SK-N-SH (cell line): ENCODE measurements at regions not wholly inside any gene's neighbourhood (a gene's known extent, or its start where the extent isn't known, plus 50 kb on each side); places are given as distances from the start of the nearest gene placed in this dataset.

Experiments used
- CTCF ChIA-PET: fragments of 300-600, 350-600 bp; formaldehyde crosslinking; extraction: SDS; loops from one replicate; lab custom pipeline; 2021; lab: Yijun Ruan, JAX
- POLR2A ChIA-PET: fragments of 350-600 bp; sonication (Branson Sonifier 250); formaldehyde crosslinking; extraction: SDS; loops from one replicate; lab custom pipeline; 2020; ENCODE audit warnings: antibody characterized with exemption, inconsistent platforms; lab: Yijun Ruan, JAX
- DNase-seq: peaks from one replicate; pipeline ENCODE4 v3.0.0; 2012
- H2AFZ ChIP-seq: fragments of 200-600 bp; sonication (generic); 2 replicates; pipeline ENCODE4 v1.8.1; 2016; ENCODE audit warnings: antibody characterized with exemption, mild to moderate bottlenecking, low read depth
- H3F3A ChIP-seq: fragments of 200-600 bp; sonication (generic); replicated peaks from 2 replicates; pipeline ENCODE3; 2016; ENCODE audit warnings: antibody characterized with exemption, mild to moderate bottlenecking; ENCODE audit not compliant: insufficient read depth
- H3K27ac ChIP-seq, 2 experiments: fragments of 200-500 bp in 1 of 2; fragments of 200-600 bp in 1 of 2; sonication (Bioruptor generic) in 1 of 2; sonication (generic), shearing (Covaris generic) in 1 of 2; 2 replicates each; pipeline versions ENCODE4 v1.5.1 to v1.6.1; 2014 to 2016; ENCODE audit warnings: low read depth in 2 of 2, inconsistent platforms in 1 of 2, low read length in 1 of 2, mild to moderate bottlenecking in 1 of 2, mixed read lengths in 1 of 2
- H3K27me3 ChIP-seq: fragments of 200-600 bp; sonication (generic), shearing (Covaris generic); 2 replicates; pipeline ENCODE4 v1.6.1; 2016; ENCODE audit warnings: mixed run types; ENCODE audit not compliant: insufficient read depth
- H3K36me3 ChIP-seq, 2 experiments: fragments of 200-500 bp in 1 of 2; fragments of 200-600 bp in 1 of 2; sonication (Bioruptor generic) in 1 of 2; sonication (generic) in 1 of 2; replicated peaks in 1 of 2; 2 replicates each; pipeline versions ENCODE3 to v1.5.1; 2014 to 2016; ENCODE audit warnings: low read length in 1 of 2, mild to moderate bottlenecking in 1 of 2; ENCODE audit not compliant: insufficient read depth in 2 of 2, control insufficient read depth in 1 of 2
- H3K4me1 ChIP-seq, 2 experiments: fragments of 200-500 bp in 1 of 2; fragments of 200-600 bp in 1 of 2; sonication (Bioruptor generic) in 1 of 2; sonication (generic), shearing (Covaris generic) in 1 of 2; 2 replicates each; pipeline versions ENCODE4 v1.5.1 to v1.6.1; 2014 to 2016; ENCODE audit warnings: low read depth in 1 of 2, low read length in 1 of 2, mixed run types in 1 of 2; ENCODE audit not compliant: insufficient read depth in 2 of 2, control insufficient read depth in 1 of 2
- H3K4me2 ChIP-seq: fragments of 200-600 bp; sonication (generic), shearing (Covaris generic); 2 replicates; pipeline ENCODE4 v1.6.1; 2017; ENCODE audit warnings: mixed run types
- H3K4me3 ChIP-seq, 2 experiments: fragments of 200-500 bp in 1 of 2; fragments of 200-600 bp in 1 of 2; sonication (Bioruptor generic) in 1 of 2; sonication (generic), shearing (Covaris generic) in 1 of 2; 2 replicates each; pipeline versions ENCODE4 v1.5.1 to v1.8.1; 2014 to 2016; ENCODE audit warnings: low read depth in 2 of 2, inconsistent platforms in 1 of 2, low read length in 1 of 2, mild to moderate bottlenecking in 1 of 2, mixed read lengths in 1 of 2, moderate library complexity in 1 of 2
- H3K79me2 ChIP-seq: fragments of 200-600 bp; sonication (generic); 2 replicates; pipeline ENCODE4 v1.8.1; 2017; ENCODE audit warnings: mild to moderate bottlenecking; ENCODE audit not compliant: insufficient read depth
- H3K9ac ChIP-seq: fragments of 200-600 bp; sonication (generic); 2 replicates; pipeline ENCODE4 v1.6.1; 2017; ENCODE audit warnings: mixed run types
- H3K9me2 ChIP-seq: fragments of 200-600 bp; sonication (generic); 2 replicates; pipeline ENCODE4 v1.6.1; 2017; ENCODE audit warnings: mixed run types
- H3K9me3 ChIP-seq: fragments of 200-600 bp; sonication (generic); 2 replicates; pipeline ENCODE4 v1.6.1; 2017; ENCODE audit warnings: mixed run types, mild to moderate bottlenecking, moderate library complexity
- H4K20me1 ChIP-seq: fragments of 200-600 bp; sonication (generic); 2 replicates; pipeline ENCODE4 v1.6.1; 2017; ENCODE audit warnings: mild to moderate bottlenecking, mixed run types; ENCODE audit not compliant: insufficient read depth
- CHD2 ChIP-seq: fragments of 150-350 bp; IDR thresholded peaks from 2 replicates; pipeline ENCODE4 v1.6.1; 2018; ENCODE audit warnings: low read length; ENCODE audit not compliant: partially characterized antibody
- CTCF ChIP-seq: fragments of 200-600 bp; sonication (generic); IDR thresholded peaks from 2 replicates; pipeline ENCODE4 v1.6.1; 2017; ENCODE audit warnings: antibody characterized with exemption, mild to moderate bottlenecking, moderate library complexity
- ELF1 ChIP-seq: IDR thresholded peaks from 2 replicates; pipeline ENCODE4 v1.4.0; 2012
- EZH2phosphoT487 ChIP-seq: fragments of 200-600 bp; sonication (generic); IDR thresholded peaks from 2 replicates; pipeline ENCODE4 v1.6.1; 2017; ENCODE audit warnings: low read depth, mixed run types, mild to moderate bottlenecking, antibody characterized with exemption, moderate library complexity, borderline replicate concordance
- GABPA ChIP-seq: IDR thresholded peaks from 2 replicates; pipeline ENCODE4 v1.4.0; 2012; ENCODE audit warnings: low read depth, mild to moderate bottlenecking
- MEF2A ChIP-seq: IDR thresholded peaks from 2 replicates; pipeline ENCODE4 v1.4.0; 2012; ENCODE audit warnings: low read depth, borderline replicate concordance
- MXI1 ChIP-seq: IDR thresholded peaks from 2 replicates; pipeline ENCODE4 v1.6.1; 2012; ENCODE audit warnings: mild to moderate bottlenecking, low read depth, low read length, improper control_type of control experiment
- NFIC ChIP-seq: IDR thresholded peaks from 2 replicates; pipeline ENCODE4 v1.4.0; 2012; ENCODE audit warnings: borderline replicate concordance
- POLR2AphosphoS5 ChIP-seq: IDR thresholded peaks from 2 replicates; pipeline ENCODE4 v1.6.1; 2012; ENCODE audit warnings: low read depth, low read length
- RAD21 ChIP-seq: IDR thresholded peaks from 2 replicates; pipeline ENCODE4 v1.6.1; 2012; ENCODE audit warnings: mild to moderate bottlenecking, low read length
- RXRA ChIP-seq: IDR thresholded peaks from 2 replicates; pipeline ENCODE4 v1.4.0; 2012; ENCODE audit warnings: low read depth, mild to moderate bottlenecking, borderline replicate concordance
- SIN3A ChIP-seq: IDR thresholded peaks from 2 replicates; pipeline ENCODE4 v1.6.1; 2012; ENCODE audit warnings: low read depth, mild to moderate bottlenecking, low read length, moderate library complexity, borderline replicate concordance
- TAF1 ChIP-seq: IDR thresholded peaks from 2 replicates; pipeline ENCODE4 v1.6.1; 2012; ENCODE audit warnings: low read depth, mild to moderate bottlenecking, low read length, moderate library complexity, borderline replicate concordance
- TEAD4 ChIP-seq: IDR thresholded peaks from 2 replicates; pipeline ENCODE4 v1.4.0; 2012; ENCODE audit warnings: mild to moderate bottlenecking, borderline replicate concordance; ENCODE audit not compliant: insufficient read depth
- YY1 ChIP-seq: IDR thresholded peaks from 2 replicates; pipeline ENCODE4 v1.4.0; 2012; ENCODE audit warnings: low read depth, mild to moderate bottlenecking
- WGBS: methylation state at CpG from one replicate; pipeline ENCODE4 v1.1.6; 2017; ENCODE audit warnings: low lambda C conversion rate; 5-methylcytosine and 5-hydroxymethylcytosine counted together
- TF ChIP-seq, protein P1 (sequence below): IDR thresholded peaks from 2 replicates; pipeline ENCODE4 v1.6.1; 2012; ENCODE audit warnings: mild to moderate bottlenecking, low read depth, low read length, moderate library complexity
- TF ChIP-seq, protein P2 (sequence below): fragments of 150-350 bp; IDR thresholded peaks from 2 replicates; pipeline ENCODE4 v1.6.1; 2016; ENCODE audit warnings: mild to moderate bottlenecking, low read depth, low read length

DNA sequence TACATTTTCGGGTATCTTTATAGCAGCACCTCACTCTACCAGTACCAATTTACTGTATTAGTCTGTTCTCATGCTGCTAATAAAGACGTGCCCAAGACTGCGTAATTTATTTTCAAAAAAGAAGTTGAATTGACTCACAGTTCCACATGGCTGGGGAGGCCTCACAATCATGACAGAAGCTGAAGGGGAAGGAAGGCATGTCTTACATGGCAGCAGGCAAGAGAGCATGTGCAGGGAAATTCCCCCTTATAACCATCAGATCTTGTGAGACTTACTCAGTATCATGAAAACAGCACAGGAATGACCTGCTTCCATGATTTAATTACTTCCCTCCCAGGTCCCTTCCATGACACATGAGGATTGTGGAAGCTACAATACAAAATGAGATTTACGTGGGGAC, 602.6 kb upstream of the DAB2 start (continued):
- TF ChIP-seq, protein P1, sequence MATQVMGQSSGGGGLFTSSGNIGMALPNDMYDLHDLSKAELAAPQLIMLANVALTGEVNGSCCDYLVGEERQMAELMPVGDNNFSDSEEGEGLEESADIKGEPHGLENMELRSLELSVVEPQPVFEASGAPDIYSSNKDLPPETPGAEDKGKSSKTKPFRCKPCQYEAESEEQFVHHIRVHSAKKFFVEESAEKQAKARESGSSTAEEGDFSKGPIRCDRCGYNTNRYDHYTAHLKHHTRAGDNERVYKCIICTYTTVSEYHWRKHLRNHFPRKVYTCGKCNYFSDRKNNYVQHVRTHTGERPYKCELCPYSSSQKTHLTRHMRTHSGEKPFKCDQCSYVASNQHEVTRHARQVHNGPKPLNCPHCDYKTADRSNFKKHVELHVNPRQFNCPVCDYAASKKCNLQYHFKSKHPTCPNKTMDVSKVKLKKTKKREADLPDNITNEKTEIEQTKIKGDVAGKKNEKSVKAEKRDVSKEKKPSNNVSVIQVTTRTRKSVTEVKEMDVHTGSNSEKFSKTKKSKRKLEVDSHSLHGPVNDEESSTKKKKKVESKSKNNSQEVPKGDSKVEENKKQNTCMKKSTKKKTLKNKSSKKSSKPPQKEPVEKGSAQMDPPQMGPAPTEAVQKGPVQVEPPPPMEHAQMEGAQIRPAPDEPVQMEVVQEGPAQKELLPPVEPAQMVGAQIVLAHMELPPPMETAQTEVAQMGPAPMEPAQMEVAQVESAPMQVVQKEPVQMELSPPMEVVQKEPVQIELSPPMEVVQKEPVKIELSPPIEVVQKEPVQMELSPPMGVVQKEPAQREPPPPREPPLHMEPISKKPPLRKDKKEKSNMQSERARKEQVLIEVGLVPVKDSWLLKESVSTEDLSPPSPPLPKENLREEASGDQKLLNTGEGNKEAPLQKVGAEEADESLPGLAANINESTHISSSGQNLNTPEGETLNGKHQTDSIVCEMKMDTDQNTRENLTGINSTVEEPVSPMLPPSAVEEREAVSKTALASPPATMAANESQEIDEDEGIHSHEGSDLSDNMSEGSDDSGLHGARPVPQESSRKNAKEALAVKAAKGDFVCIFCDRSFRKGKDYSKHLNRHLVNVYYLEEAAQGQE: no peak
- TF ChIP-seq MXI1: no peak

DNA sequence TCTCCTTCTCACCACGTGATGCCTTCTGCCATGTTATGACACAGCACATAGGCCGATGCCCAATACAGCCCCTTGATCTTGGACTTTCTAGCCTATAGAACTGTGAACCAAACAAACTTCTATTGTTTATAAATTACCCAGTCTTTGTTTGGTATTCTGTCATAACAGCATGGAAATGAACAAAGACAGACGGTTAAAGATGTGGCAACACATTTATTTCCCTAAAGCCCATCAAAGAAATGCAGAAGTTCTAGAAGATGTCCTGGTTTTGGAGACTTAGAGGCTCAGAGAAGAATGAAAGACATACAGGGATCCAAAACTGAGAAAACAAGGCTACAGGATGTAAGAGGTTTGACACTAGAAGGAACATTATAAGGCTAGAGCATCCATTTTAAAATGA, 600.8 kb upstream of the DAB2 start:
- H3K4me3 ChIP-seq: no peak overlapping the region
- WGBS: 6% methylated on average over 3 of the region's 3 CpGs
- no peaks in the 10 kb centered on the region for H3K9me2 ChIP-seq
- ChIA-PET POLR2A (no interaction called here), CTCF (no interaction called here)
- no peaks in the 10 kb centered on the region for H3K4me1 ChIP-seq
- H4K20me1 ChIP-seq: no peaks in the 10 kb centered on the region
- no peak for DNase-seq
- H3K79me2 ChIP-seq: no peaks in the 10 kb centered on the region
- no peaks in the 10 kb centered on the region for H3K36me3 ChIP-seq
- H3K4me2 ChIP-seq: no peak overlapping the region
- no peak for TF ChIP-seq NFIC
- TF ChIP-seq, protein P2, sequence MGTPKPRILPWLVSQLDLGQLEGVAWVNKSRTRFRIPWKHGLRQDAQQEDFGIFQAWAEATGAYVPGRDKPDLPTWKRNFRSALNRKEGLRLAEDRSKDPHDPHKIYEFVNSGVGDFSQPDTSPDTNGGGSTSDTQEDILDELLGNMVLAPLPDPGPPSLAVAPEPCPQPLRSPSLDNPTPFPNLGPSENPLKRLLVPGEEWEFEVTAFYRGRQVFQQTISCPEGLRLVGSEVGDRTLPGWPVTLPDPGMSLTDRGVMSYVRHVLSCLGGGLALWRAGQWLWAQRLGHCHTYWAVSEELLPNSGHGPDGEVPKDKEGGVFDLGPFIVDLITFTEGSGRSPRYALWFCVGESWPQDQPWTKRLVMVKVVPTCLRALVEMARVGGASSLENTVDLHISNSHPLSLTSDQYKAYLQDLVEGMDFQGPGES: no peak
- no peak for TF ChIP-seq EZH2phosphoT487
- no peak for TF ChIP-seq CHD2
- TF ChIP-seq RAD21: no peak
- H3F3A ChIP-seq: no peaks in the 10 kb centered on the region
- H3K27me3 ChIP-seq: no peaks in the 10 kb centered on the region; the same call in 1 of the 2 replicates
- H3K9me3 ChIP-seq: no peaks in the 10 kb centered on the region
- no peak overlapping the region for H3K9ac ChIP-seq
- H3K27ac ChIP-seq: no peak overlapping the region
- H2AFZ ChIP-seq: no peak overlapping the region

DNA sequence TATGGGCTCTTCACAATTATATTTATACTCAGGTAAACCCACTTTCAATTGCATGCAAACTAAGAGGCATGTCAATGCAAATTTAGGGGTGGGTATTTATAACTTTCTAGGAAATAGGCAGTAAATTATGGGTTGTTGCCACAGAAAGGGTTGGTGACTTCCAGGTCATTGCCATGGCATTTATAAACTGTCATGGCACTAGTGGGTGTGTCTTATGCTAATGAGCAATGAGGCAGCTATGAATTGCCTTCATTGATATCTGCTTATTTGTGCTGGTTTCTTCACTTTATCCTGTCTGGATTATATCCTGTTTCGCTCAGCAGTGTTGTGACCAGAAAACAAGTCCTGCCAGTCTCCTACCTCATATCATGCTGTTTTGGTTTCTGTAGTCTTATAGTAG, 597.3 kb upstream of the DAB2 start:
- no peaks in the 10 kb centered on the region for H3K27me3 ChIP-seq
- CTCF ChIA-PET: no interaction called here
- H3K9ac ChIP-seq: no peak overlapping the region
- H2AFZ ChIP-seq: no peak overlapping the region
- no peak overlapping the region for H3K4me3 ChIP-seq
- no peaks in the 10 kb centered on the region for H3F3A ChIP-seq
- WGBS: 5% methylated on average over 1 of the region's 1 CpG
- H3K27ac ChIP-seq: no peak overlapping the region
- no peak overlapping the region for H3K4me2 ChIP-seq
- no peaks in the 10 kb centered on the region for H3K79me2 ChIP-seq
- H3K36me3 ChIP-seq: no peaks in the 10 kb centered on the region
- no peaks in the 10 kb centered on the region for H3K9me3 ChIP-seq
- H4K20me1 ChIP-seq: no peaks in the 10 kb centered on the region
- POLR2A ChIA-PET: no interaction called here
- no peaks in the 10 kb centered on the region for H3K4me1 ChIP-seq
- DNase-seq: no peak
- no peaks in the 10 kb centered on the region for H3K9me2 ChIP-seq
- no peak for TF ChIP-seq SIN3A
- TF ChIP-seq GABPA: no peak
- TF ChIP-seq CTCF: no peak
- no peak for TF ChIP-seq MEF2A
- TF ChIP-seq, protein P1: no peak
- no peak for TF ChIP-seq ELF1
- TF ChIP-seq RXRA: no peak
- TF ChIP-seq YY1: no peak
- TF ChIP-seq TEAD4: no peak
- no peak for TF ChIP-seq TAF1
- TF ChIP-seq EZH2phosphoT487: no peak
- TF ChIP-seq POLR2AphosphoS5: no peak
